Hematopoietic multipotent progenitor cell (in vitro differentiated cells): ENCODE measurements at regions not wholly inside any gene's neighbourhood (a gene's known extent, or its start where the extent isn't known, plus 50 kb on each side); places are given as distances from the start of the nearest gene placed in this dataset.
"Not testable (repeated sequence)": the region's sequence is repeated elsewhere in the genome, so short reads cannot be mapped to it uniquely, and the experiment has no call there.

Source experiments
- DNase-seq, 3 donors: peaks; one replicate each; pipeline ENCODE4 v3.0.0-alpha.2; 2011 to 2015; ENCODE audit warnings: low read depth in 2 of 3, low spot score in 2 of 3

DNA sequence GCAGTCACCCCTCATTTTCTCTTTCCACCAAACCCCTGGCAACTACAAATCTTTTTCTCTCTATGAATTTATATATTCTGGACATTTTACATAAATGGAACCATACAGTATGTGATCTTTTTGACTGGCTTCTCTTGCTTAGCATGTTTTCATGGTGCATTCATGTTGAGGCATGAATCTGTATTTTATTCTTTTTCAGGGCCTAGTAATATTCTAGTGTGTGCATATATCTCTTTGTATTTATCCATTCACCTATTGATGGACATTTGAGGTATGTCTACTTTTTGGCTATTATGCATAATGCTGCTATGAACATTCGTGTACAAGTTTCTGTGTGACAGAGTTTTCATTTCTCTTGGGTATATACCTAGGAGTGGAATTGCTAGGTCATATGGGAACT, 78.2 kb downstream of the HACD1 start:
- DNase-seq, result no peak

DNA sequence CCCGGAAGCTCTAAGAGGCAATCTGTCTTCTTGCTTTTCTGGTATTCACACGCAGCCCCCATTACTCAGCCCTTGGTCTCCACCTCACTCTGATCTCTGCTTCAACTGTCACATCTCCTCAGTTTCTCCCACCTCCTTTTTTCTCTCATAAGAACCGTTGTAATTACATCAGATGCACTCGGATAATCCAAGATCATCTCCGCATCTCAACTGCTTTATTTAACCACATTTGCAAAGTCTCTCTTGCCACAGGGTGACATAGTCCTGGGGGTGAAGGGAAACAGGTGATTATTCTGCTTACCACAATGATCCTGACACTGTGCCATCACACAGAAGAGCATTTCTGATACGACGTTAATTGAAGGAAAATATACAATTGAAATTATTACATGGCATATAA, 79.9 kb downstream of the HACD1 start:
- DNase-seq, result no peak

DNA sequence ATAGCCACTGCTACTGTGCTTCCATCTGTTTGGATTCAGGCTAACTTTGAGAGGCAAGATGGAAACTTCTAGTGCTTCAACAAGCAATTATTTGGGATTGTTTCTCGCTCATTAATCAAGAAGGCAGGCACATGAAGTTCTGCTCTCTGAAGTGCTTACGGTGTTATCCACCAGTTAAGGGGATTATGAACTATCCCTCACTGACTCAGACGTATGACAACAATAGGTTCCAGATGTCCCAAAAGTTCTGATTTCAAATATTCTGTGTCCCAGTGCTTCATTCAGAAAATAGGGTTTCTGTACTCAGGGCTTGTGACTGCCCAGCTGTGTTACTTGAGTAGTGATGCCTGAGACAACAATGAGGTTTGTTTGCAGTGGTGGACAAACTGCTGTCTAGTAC, 81.0 kb downstream of the HACD1 start:
- no peak for DNase-seq

DNA sequence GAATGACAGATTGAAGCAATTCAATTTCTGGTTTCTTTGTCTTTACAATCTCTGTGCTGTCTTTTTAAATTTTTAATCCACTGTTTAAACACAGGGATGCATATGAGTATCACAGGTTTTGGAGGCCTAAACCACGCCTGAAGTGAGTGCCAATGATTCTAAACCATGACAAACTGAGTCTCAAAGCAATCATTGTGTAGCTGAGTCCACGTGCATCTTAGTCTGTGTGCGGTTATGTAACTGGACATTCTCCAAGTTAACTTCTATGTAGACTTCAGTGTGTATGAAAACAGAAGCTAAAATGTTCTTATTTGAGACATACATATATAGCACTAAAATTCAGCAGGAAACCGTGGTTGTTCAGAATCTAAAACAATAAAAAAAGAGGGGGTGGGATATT, 79.3 kb upstream of the ST8SIA6 start:
- DNase-seq, result no peak

DNA sequence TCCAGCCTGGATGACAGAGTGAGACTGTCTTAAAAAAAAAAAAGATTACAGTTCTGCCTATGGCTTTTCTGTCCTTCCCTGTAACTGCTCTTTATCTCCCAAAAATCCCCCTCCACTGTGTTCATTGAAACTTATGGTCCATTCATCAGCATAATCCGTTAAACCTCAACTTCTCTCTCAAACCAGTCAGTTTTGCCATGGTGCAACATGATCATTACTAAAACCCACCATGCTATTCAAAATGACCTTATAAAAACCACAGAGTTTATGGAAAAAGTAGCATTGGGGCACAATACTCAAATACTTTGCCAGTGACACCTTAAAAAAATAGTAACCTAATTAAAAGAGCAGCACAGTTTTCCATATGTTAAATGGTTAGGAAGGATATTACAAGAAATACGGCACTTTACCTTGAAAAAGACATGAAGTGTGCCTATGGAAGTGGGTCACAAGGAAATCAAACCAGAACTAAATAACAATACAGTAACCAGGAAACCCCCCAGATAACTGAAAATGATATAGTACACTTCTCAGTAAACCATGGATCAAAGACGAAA, 74.0 kb upstream of the ST8SIA6 start:
- no peak for DNase-seq

DNA sequence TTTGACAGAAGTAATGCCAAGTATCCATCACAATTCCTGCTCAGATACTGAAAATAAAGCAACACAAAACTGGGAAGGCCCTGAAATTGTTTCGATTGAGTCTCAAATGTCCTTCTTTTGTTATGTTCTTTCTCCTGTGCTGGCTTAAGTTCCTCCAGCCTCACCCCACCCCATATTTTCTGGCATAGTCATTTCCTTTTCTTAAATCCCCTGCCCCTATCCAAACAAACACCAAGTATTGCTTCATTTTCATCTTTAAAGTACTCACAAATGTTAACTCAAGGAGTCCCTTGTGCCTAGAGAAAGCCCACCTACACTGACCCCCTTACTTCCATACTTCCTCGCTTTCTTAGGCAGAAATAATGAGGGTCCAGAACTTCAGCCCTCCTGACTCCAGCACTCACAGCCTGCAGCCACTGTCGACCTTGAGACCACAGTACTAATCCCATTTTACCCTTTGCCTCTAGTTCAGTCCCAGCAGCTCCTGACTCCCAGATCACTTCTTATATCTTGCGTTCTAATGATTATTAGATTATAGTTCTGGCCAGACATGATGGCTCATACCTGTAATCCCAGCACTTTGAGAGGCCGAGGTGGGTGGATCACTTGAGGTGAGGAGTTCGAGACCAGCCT, 73.2 kb upstream of the ST8SIA6 start:
- peak in 1 of 3 donors; percentile 39 for DNase-seq

DNA sequence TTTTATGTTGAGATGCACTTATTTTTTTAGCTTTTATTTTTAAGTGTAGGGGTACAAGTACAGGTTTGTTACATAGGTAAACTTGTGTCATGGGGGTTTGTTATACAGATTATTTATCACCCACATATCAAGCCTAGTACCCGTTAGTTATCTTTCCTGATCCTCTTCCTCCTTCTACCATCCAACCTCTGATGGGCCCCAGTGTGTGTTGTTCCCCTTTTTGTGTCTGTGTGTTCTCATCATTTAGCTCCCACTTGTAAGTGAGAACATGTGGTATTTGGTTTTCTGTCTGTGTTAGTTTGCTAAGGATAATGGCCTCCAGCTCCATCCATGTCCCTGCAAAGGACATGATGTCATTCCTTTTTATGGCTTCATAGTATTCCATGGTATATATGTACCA, 72.2 kb upstream of the ST8SIA6 start:
- DNase-seq, result peak in 1 of 3 donors; percentile 34

DNA sequence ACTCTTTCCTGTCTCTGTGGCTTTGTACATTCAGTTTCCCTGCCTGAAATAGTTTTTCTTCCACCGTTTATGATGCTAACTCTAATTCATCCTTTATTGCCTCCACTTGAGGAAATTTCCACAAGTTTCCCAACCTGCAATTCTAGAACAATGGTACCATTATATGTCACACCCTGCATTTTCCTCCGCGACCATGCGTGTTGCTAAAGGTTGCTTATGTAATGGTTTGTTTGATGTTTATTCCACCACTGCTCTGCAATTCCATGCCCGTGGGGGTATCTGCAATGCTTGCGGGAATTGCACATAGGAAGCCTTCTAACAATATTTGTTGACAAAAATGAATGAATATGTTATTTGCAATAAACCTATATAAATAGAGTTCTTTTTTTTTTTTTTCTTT, 69.5 kb upstream of the ST8SIA6 start:
- no peak for DNase-seq

DNA sequence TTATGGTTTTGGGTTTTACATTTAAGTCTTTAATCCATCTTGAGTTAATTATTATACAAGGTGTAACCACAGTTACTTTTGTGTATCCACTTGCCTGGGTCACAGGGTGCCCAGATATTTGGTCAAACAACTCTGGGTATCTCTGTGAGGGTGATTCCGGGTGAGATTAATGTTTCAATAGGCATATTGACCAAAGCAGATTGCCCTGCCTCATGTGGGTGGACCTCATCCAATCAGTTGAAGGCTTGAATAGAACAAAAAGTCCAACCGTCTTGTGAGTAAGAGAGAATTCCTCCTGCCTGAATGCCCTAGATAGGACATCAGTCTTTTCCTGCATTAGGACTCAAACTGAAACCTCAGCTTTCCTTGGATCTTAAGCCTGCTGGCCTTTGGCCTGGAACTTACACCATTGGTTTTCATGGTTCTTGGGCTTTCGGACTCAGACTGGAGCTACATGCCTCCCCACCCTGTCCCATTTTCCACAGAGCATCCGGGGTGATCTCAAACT, 68.9 kb upstream of the ST8SIA6 start:
- DNase-seq, result no peak

DNA sequence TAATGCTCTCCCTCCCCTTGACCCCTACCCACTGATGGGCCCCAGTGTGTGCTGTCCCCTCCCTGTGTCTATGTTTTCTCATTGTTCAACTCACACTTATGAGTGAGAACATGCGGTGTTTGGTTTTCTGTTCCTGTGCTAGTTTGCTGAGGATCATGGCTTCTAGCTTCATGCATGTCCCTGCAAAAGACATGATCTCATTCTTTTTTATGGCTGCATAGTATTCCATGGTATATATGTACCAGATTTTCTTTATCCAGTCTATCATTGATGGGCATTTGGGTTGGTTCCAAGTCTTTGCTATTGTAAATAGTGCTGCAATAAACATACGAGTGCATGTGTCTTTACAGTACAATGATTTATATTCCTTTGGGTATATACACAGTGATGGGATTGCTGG, 67.9 kb upstream of the ST8SIA6 start:
- DNase-seq, result not testable (repeated sequence)

DNA sequence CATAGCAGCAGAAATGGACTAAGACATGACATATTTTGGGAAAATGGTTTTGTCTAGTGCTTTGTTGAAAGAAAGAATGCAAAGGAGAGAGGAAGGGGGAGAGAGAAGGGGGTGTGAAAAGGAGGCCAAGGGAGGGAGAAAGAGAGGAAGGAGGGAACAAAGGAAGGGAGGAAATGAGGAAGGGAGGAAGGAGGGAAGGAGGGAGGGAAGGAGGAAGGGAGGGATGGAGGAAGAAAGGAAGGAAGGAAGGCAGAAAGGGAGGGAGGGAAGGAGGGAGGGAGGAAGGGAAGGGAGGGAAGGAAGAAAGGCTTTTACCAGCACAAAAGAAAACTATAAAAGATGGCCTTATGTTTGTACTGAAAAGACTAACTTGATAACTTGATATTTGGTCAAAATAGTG, 65.1 kb upstream of the ST8SIA6 start:
- no peak for DNase-seq

DNA sequence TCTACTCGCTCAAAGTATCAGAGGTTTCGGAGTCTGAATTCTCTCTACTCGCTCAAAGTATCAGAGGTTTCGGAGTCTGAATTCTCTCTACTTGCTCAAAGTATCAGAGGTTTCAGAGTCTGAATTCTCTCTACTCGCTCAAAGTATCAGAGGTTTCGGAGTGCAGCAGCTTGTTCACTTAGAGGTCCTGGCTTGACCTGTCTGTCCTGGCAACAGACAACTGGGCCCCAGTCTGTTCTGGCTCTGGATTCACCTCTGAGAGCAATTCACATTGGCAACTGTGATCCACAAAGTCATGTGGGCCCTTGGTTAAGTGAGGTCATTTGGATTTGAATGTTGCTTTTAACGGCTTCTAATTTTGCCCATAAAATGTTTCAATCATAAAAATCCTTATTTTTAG, 63.9 kb upstream of the ST8SIA6 start:
- no peak for DNase-seq

DNA sequence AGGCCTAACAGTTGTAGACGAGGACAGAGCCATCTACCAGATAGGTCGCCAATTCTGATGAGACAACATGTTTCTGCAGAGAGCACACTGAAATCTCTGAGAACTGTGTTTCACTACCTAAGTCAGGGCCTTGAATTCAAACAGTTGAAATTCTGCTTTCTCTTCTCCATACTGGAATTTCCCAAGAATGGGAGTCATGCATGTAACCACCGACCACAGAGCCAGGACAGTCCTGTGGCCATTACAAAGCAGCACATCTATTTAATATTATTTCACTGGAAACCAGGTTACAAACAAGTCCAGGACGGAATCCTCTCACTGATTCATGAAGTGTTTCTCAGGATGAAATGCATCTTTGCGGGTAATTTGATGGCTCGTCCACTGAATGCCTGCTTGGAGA, 62.0 kb upstream of the ST8SIA6 start:
- DNase-seq, result no peak

DNA sequence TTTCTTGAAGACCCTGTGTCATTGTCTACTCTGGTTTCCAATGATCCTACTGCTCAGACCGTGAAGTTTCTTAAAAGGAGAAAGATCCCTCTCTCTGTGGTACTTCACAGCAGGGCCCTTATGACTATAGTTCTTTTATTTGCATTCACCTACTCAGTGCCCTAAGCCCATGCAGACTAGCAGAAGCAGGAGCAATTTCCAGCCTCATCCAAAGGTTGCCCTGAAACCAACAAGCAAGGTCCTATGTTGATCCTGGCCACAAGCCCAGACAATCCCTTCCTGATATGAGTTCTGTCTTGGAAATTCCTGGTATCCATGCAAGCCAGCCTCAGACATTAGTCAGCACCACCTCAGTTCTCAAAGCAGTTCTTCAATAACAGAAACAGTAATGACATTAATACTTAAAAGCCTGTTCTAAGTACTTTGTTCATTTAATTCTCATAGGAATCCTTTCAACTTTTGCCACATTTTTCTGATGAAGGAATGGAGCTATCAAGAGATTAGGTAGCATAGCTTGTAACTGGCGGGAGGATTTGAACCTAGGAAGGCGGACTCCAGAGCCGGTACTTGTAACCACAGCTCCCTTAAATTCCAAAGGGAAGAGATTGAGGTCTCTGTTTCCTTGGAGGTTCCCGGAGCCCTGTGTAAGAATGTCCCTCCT, 58.1 kb upstream of the ST8SIA6 start:
- no peak for DNase-seq

DNA sequence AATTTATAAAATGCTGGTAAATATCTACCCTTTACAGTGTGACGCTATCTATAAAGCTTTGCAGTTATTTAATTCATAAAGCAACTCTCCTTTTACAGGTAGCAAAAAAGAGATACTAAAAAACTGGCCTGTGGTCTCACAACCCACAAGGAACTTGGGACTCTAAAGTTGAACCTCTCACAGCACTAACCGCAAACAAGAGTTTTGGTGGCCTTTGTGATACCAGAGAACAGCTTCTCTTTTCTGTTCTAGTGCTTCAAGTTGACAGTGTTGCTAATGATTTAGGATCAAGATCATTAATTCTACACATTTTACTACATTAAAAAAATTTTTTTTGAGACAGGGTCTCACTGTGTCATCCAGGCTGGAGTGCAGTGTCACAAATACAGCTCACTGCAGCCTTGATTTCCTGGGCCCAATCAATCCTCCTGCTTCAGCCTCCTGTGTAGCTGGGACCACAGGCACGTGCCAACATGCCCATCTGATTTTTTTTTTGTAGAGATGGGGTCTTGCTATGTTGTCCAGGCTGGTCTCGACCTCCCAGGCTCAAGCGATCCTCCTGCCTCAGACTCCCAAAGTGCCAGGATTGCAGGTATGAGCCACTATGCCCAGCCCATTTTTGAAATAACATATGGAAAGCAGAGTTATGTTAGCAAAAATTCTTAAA, 56.0 kb upstream of the ST8SIA6 start:
- DNase-seq, result peak in 2 of 3 donors; percentile 63 to 79

DNA sequence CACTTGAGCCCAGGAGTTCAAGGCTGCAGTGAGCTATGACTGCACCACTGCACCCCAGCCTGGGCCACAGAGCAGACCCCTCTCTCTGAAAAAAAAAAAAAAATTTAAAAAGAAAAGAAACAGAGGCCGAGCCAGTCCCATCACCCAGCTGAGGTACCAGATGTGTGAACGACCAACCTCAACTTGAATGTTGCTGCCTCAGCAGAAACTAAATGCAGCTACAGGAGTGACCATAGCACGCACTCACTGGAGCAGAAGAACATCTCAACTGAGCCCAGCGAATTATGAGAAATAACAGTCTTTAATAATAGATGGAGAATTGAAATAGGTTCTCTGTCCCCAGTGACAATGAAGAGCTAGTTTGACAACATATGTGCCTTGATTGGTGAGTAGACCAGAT, 53.1 kb upstream of the ST8SIA6 start:
- no peak for DNase-seq

DNA sequence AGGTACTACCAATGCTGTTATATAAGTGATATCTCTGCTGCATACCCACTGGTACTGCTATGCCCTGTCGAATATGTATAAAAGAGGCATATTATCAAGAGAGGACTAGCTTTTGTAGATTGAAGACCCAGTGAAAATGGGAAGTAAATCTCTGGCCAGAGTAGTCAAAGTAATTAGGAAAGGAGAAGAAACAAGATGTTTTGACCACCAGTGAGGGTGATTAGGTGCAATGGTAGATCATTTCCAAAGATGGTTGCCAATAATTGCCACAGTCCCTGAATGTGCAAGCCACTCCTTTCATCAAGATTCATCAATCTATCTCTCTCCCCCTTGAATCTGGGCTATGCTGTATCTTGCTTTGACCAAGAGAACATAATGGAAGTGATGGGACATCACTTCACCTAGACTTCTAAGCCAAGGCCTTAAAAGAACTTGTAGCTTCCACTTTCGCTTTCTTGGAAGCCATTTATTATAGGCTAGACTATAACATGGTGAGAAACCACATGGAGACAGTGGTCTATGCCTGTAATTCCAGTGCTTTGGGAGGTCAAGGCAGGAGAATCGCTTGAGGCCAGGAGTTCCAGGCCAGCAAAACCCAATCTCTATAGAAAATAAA, 52.6 kb upstream of the ST8SIA6 start:
- no peak for DNase-seq

DNA sequence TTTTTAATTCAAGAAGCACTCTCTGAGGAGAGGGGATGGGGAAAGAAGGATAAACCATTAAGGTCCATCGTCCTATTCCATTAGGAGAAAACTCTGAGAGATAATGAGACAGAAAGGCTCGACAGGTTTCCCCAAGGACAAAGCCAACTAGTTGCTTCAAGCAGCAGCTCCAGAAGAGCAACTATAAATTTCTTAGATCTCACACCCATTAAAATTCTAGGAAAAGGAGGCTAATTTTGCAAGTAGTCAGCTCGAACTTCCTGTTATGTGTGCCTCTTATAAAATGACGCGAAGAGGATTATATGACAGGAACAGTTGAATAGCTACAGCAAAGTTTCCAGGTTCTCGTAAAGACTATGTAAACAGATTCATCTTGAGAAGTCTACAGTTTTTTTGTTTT, 52.0 kb upstream of the ST8SIA6 start:
- no peak for DNase-seq

DNA sequence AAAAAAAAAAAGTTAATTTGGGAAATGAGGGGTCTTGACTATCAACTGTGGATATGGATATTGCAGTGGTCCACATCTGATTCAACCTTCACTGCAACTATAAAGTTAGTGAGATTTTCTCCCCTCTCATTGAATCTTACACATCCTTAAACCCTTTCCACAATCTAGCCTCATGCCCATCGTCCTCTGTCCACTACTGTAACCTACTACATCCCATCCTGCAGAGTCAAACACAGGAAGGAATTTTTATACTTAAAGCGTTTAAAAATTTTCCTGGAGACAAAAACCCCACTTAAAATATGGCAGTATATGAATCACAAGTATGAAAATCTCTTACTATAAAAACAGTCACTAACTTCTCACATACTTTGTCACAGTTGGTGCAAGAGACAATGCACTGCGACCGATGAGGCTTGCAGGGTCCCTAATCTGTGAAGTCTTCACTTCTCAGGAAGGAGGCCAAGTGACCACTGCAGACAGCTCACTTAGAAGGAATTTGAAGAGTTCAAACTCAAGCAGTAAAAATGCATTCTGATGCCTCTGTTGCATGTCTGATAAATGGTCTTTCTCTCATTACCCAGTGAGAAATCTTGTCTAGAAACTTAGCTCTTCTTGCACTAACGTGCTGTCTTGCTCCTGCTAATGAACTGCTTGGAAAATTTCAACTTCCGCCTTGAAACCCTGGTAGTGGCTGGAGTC, 50.3 kb upstream of the ST8SIA6 start:
- DNase-seq, result no peak
